ENCODE measurements at regions not wholly inside any gene's neighbourhood (a gene's known extent, or its start where the extent isn't known, plus 50 kb on each side); places are given as distances from the start of the nearest gene placed in this dataset.

GRCh38 chr7:68767462-68767861, 830.8 kb upstream of the AUTS2 start:
- TF ChIP-seq CTCF (conservative IDR thresholded peaks at IDR 0.05; ENCODE audit: low read length) (no peak), EZH2phosphoT487 (IDR thresholded peaks at IDR 0.05; ENCODE audit: borderline replicate concordance) (no peak)
